HCT116 (cell line): ENCODE measurements at regions not wholly inside any gene's neighbourhood (a gene's known extent, or its start where the extent isn't known, plus 50 kb on each side); places are given as distances from the start of the nearest gene placed in this dataset.

Experiments
- ATAC-seq: fragments of 200-7000 bp; cut with Tn5 transposase; 2 replicates; pipeline ENCODE4 v1.9.1; 2020; ENCODE audit warnings: mild to moderate bottlenecking, moderate library complexity
- BruUV-seq: library from RNA; stranded (reverse); fragments of 400-500 nt; replicated peaks from 2 replicates; lab custom pipeline; 2021; lab: Mats Ljungman, UMichigan
- CTCF ChIA-PET: fragments of 300-600 bp; sonication (Branson Sonifier 250); formaldehyde crosslinking; loops from one replicate; lab custom pipeline; 2021; ENCODE audit warnings: antibody characterized with exemption; lab: Charles Lee
- POLR2A ChIA-PET: fragments of 300-600, 350-600 bp; sonication (Branson Sonifier 250); formaldehyde crosslinking; loops from one replicate; lab custom pipeline; 2021; ENCODE audit warnings: antibody characterized with exemption; lab: Charles Lee
- RAD21 ChIA-PET, 2 experiments: fragments of 300-600 bp; sonication (Branson Sonifier 250); formaldehyde crosslinking; loops; one replicate each; lab custom pipeline; 2023; ENCODE audit warnings: low total read pairs in 2 of 2; ENCODE audit not compliant: uncharacterized antibody in 2 of 2, unreplicated experiment in 2 of 2, low non-redundant PET in 1 of 2; lab: Charles Lee
- DNase-seq: peaks from one replicate; pipeline ENCODE4 v3.0.0-alpha.2; 2010; ENCODE audit warnings: low read depth, low spot score
- H2AFZ ChIP-seq: fragments of 200-600 bp; shearing (Covaris generic), sonication (generic); 2 replicates; pipeline ENCODE4 v1.6.1; 2017; ENCODE audit warnings: low read depth, mixed run types, mixed read lengths, antibody characterized with exemption, low read length; ENCODE audit not compliant: poor library complexity, severe bottlenecking
- H3K27ac ChIP-seq: 2 replicates; pipeline ENCODE4 v1.5.1; 2012; ENCODE audit warnings: low read depth, low read length
- H3K27me3 ChIP-seq: fragments of 200-600 bp; sonication (generic); 2 replicates; pipeline ENCODE4 v1.6.1; 2016; ENCODE audit warnings: mixed run types, low read length, mixed read lengths; ENCODE audit not compliant: insufficient read depth
- H3K36me3 ChIP-seq, 2 experiments: fragments of 200-500 bp in 1 of 2; fragments of 200-600 bp in 1 of 2; sonication (Bioruptor generic) in 1 of 2; sonication (generic) in 1 of 2; 2 replicates each; pipeline versions ENCODE4 v1.5.1 to v1.6.1; 2014 to 2016; ENCODE audit warnings: low read length in 2 of 2, inconsistent platforms in 1 of 2, mixed read lengths in 1 of 2, mixed run types in 1 of 2; ENCODE audit not compliant: insufficient read depth in 2 of 2, control insufficient read depth in 1 of 2
- H3K4me1 ChIP-seq, 2 experiments: fragments of 200-600 bp in 1 of 2; sonication (generic) in 1 of 2; 2 replicates each; pipeline versions ENCODE4 v1.5.1 to v1.6.1; 2012 to 2017; ENCODE audit warnings: low read length in 2 of 2, inconsistent platforms in 1 of 2, mild to moderate bottlenecking in 1 of 2, mixed read lengths in 1 of 2, mixed run types in 1 of 2, moderate library complexity in 1 of 2; ENCODE audit not compliant: insufficient read depth in 2 of 2, control insufficient read depth in 1 of 2
- H3K4me2 ChIP-seq: fragments of 200-600 bp; sonication (generic); 2 replicates; pipeline ENCODE4 v1.6.1; 2017; ENCODE audit warnings: mixed run types, low read length, mixed read lengths
- H3K4me3 ChIP-seq, 2 experiments: fragments of 200-600 bp in 1 of 2; sonication (generic) in 1 of 2; replicated peaks in 1 of 2; 2 replicates each; pipeline ENCODE4 v1.5.1; 2011 to 2016; ENCODE audit warnings: low read length in 2 of 2, control low read depth in 1 of 2, low read depth in 1 of 2, mild to moderate bottlenecking in 1 of 2, mixed read lengths in 1 of 2, mixed run types in 1 of 2
- H3K79me2 ChIP-seq: fragments of 200-600 bp; sonication (generic); 2 replicates; pipeline ENCODE4 v1.6.1; 2017; ENCODE audit warnings: mild to moderate bottlenecking, mixed run types, low read length, moderate library complexity, mixed read lengths; ENCODE audit not compliant: insufficient read depth
- H3K9ac ChIP-seq: fragments of 200-600 bp; sonication (generic); 2 replicates; pipeline ENCODE4 v1.6.1; 2016; ENCODE audit warnings: low read length, mixed read lengths
- H3K9me2 ChIP-seq: fragments of 200-600 bp; sonication (generic), shearing (Covaris generic); 2 replicates; pipeline ENCODE4 v1.6.1; 2017; ENCODE audit warnings: mixed run types, mild to moderate bottlenecking, moderate library complexity; ENCODE audit not compliant: insufficient read depth
- H3K9me3 ChIP-seq, 2 experiments: fragments of 200-500 bp in 1 of 2; fragments of 200-600 bp in 1 of 2; sonication (Bioruptor generic) in 1 of 2; sonication (generic) in 1 of 2; 2 replicates each; pipeline ENCODE4 v1.6.1; 2014 to 2017; ENCODE audit warnings: low read length in 2 of 2, mixed read lengths in 2 of 2, inconsistent platforms in 1 of 2, low read depth in 1 of 2, mild to moderate bottlenecking in 1 of 2, mixed run types in 1 of 2, moderate library complexity in 1 of 2; ENCODE audit not compliant: control insufficient read depth in 1 of 2, insufficient read depth in 1 of 2
- H4K20me1 ChIP-seq: fragments of 200-600 bp; sonication (generic), shearing (Covaris generic); 2 replicates; pipeline ENCODE4 v1.6.1; 2017; ENCODE audit warnings: mixed run types, mild to moderate bottlenecking, moderate library complexity; ENCODE audit not compliant: insufficient read depth
- CEBPB ChIP-seq: IDR thresholded peaks from 2 replicates; pipeline ENCODE4 v1.6.1; 2012; ENCODE audit warnings: low read depth
- ELF1 ChIP-seq: IDR thresholded peaks from 2 replicates; pipeline ENCODE4 v1.6.1; 2012; ENCODE audit warnings: low read depth, borderline replicate concordance
- FOSL1 ChIP-seq: IDR thresholded peaks from 2 replicates; pipeline ENCODE4 v1.6.1; 2012; ENCODE audit warnings: low read depth
- JUND ChIP-seq: IDR thresholded peaks from 2 replicates; pipeline ENCODE4 v1.6.1; 2012
- POLR2A ChIP-seq: IDR thresholded peaks from 2 replicates; pipeline ENCODE4 v1.7.0; 2011; ENCODE audit warnings: borderline replicate concordance; ENCODE audit not compliant: insufficient read depth, insufficient read length; ENCODE audit errors: extremely low read depth
- RAD21 ChIP-seq: IDR thresholded peaks from 2 replicates; pipeline ENCODE4 v1.6.1; 2012; ENCODE audit warnings: low read depth, mild to moderate bottlenecking
- SIN3A ChIP-seq: IDR thresholded peaks from 2 replicates; pipeline ENCODE4 v1.6.1; 2012; ENCODE audit warnings: low read depth
- ZFX ChIP-seq: fragments of 450-650 bp; IDR thresholded peaks from 2 replicates; pipeline ENCODE4 v1.6.1; 2017
- intact Hi-C: fragments of 100-400 bp; cut with micrococcal nuclease; formaldehyde crosslinking; loops from 2 replicates; pipeline ENCODE4 v1.10.0; 2022
- TF ChIP-seq, protein P1 (sequence below): IDR thresholded peaks from 2 replicates; pipeline ENCODE4 v1.6.1; 2012
- TF ChIP-seq, protein P2 (sequence below): IDR thresholded peaks from 2 replicates; pipeline ENCODE4 v1.6.1; 2012
- TF ChIP-seq, protein P3 (sequence below), 3 experiments: fragments of 200-600 bp in 1 of 3; sonication (generic) in 1 of 3; IDR thresholded peaks in 2 of 3; conservative IDR thresholded peaks in 1 of 3; 2 replicates each; pipeline ENCODE4 v1.5.1; 2012 to 2017; ENCODE audit warnings: low read depth in 2 of 3, low read length in 2 of 3, antibody characterized with exemption in 1 of 3, borderline replicate concordance in 1 of 3, control low read depth in 1 of 3, mild to moderate bottlenecking in 1 of 3, mixed read lengths in 1 of 3, mixed run types in 1 of 3, moderate library complexity in 1 of 3; ENCODE audit not compliant: insufficient read depth in 1 of 3

DNA sequence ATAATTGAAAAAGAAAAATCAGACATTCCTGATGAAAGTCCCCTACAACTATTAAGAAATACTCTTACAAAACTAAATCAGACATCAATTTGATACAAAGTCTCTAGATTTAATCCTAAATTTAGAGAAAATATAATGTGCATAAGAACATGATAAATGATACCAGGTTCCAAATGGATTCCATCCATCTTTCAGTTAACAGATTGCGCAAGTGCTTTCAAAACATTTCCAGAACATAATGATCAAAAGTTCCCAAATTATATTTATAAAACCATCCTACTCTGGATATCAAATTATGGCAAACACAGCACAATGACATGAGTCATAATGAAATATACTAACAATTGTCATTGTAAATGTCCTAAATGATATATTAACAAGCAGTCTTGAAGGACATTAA, 151.0 kb upstream of the GYPC start:
- POLR2A ChIA-PET = no interaction called here
- DNase-seq = no peak
- RAD21 ChIA-PET = no interaction called here

DNA sequence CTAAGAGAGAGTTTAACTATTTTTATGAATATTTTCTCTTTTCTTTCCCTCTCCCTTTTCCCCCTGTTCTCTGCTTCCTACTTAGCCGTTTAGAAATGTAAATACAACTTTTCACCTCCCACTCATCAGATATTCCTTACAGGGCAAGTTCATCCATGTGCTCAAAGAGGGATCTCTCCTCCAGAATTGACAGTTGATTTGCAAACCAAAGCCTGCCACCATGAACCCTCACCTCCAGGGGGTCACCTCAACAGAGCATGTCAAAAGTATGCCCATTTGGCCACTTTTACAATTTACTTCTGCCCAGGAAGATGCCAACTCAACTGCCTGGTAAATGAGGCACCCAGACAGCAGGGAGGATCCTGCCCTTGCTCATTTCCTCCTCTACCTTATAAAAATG, 149.2 kb upstream of the GYPC start:
- no peak overlapping the region for H3K27ac ChIP-seq
- no peak overlapping the region for H2AFZ ChIP-seq
- H3K4me2 ChIP-seq = no peak overlapping the region
- no peaks in the 10 kb centered on the region for H3K9me2 ChIP-seq
- H3K79me2 ChIP-seq = no peaks in the 10 kb centered on the region
- RAD21 ChIA-PET = no interaction called here
- H3K36me3 ChIP-seq = no peaks in the 10 kb centered on the region
- H3K4me3 ChIP-seq = no peak overlapping the region
- H3K9ac ChIP-seq = no peak overlapping the region
- CTCF ChIA-PET = no interaction called here
- H3K4me1 ChIP-seq = no peaks in the 10 kb centered on the region
- ATAC-seq (no peak), DNase-seq (no peak)
- POLR2A ChIA-PET = no interaction called here
- no peaks in the 10 kb centered on the region for H3K9me3 ChIP-seq
- TF ChIP-seq RAD21 = no peak
- TF ChIP-seq, protein P1, sequence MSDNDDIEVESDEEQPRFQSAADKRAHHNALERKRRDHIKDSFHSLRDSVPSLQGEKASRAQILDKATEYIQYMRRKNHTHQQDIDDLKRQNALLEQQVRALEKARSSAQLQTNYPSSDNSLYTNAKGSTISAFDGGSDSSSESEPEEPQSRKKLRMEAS = no peak
- TF ChIP-seq, protein P2, sequence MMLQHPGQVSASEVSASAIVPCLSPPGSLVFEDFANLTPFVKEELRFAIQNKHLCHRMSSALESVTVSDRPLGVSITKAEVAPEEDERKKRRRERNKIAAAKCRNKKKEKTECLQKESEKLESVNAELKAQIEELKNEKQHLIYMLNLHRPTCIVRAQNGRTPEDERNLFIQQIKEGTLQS = no peak
- TF ChIP-seq CEBPB = no peak
- no peaks in the 10 kb centered on the region for H4K20me1 ChIP-seq
- H3K27me3 ChIP-seq = no peaks in the 10 kb centered on the region
- intact Hi-C loops = no loop called here
- BruUV-seq = no TSS peak

More for the DNA sequence above, 151.0 kb upstream of the GYPC start:
- no peaks in the 10 kb centered on the region for H3K4me1 ChIP-seq
- no peaks in the 10 kb centered on the region for H3K9me3 ChIP-seq
- intact Hi-C loops = no loop called here
- no peaks in the 10 kb centered on the region; the same call in 1 of the 2 replicates for H4K20me1 ChIP-seq
- CTCF ChIA-PET = no interaction called here
- no TSS peak for BruUV-seq
- H3K27me3 ChIP-seq = no peaks in the 10 kb centered on the region
- no peak overlapping the region for H3K4me3 ChIP-seq
- no peaks in the 10 kb centered on the region for H3K9me2 ChIP-seq
- no peak for ATAC-seq
- H3K4me2 ChIP-seq = no peak overlapping the region
- H3K27ac ChIP-seq = no peak overlapping the region
- no peaks in the 10 kb centered on the region for H3K36me3 ChIP-seq
- no peak overlapping the region for H2AFZ ChIP-seq
- H3K79me2 ChIP-seq = no peaks in the 10 kb centered on the region
- TF ChIP-seq ELF1 (no peak), CEBPB (no peak), JUND (no peak), ZFX (no peak), POLR2A (no peak), SIN3A (no peak), FOSL1 (no peak)
- TF ChIP-seq, protein P3, sequence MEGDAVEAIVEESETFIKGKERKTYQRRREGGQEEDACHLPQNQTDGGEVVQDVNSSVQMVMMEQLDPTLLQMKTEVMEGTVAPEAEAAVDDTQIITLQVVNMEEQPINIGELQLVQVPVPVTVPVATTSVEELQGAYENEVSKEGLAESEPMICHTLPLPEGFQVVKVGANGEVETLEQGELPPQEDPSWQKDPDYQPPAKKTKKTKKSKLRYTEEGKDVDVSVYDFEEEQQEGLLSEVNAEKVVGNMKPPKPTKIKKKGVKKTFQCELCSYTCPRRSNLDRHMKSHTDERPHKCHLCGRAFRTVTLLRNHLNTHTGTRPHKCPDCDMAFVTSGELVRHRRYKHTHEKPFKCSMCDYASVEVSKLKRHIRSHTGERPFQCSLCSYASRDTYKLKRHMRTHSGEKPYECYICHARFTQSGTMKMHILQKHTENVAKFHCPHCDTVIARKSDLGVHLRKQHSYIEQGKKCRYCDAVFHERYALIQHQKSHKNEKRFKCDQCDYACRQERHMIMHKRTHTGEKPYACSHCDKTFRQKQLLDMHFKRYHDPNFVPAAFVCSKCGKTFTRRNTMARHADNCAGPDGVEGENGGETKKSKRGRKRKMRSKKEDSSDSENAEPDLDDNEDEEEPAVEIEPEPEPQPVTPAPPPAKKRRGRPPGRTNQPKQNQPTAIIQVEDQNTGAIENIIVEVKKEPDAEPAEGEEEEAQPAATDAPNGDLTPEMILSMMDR (IDR thresholded peaks at IDR 0.05 in 2 of 3, conservative IDR thresholded peaks at IDR 0.05 in 1 of 3; ENCODE audit: borderline replicate concordance in 1 of 3, insufficient read depth in 1 of 3, low read depth in 2 of 3, low read length in 2 of 3) = no peak
- no peak overlapping the region for H3K9ac ChIP-seq
